Smooth muscle cell (in vitro differentiated cells): ENCODE measurements at regions not wholly inside any gene's neighbourhood (a gene's known extent, or its start where the extent isn't known, plus 50 kb on each side); places are given as distances from the start of the nearest gene placed in this dataset.

Experiments used
- DNase-seq: peaks from one replicate; lab custom pipeline; 2025; ENCODE audit not compliant: unreplicated experiment; lab: John Stamatoyannopoulos, UW
- H2AFZ ChIP-seq: fragments of 200-600 bp; sonication (generic); 2 replicates; pipeline ENCODE4 v1.6.0; 2016; ENCODE audit warnings: antibody characterized with exemption, low read depth, mild to moderate bottlenecking
- H3F3A ChIP-seq: fragments of 200-600 bp; sonication (generic); 2 replicates; pipeline ENCODE4 v1.6.0; 2017; ENCODE audit warnings: antibody characterized with exemption, low read depth
- H3K27ac ChIP-seq: fragments of 200-600 bp; sonication (generic); 2 replicates; pipeline ENCODE4 v1.5.1; 2016; ENCODE audit warnings: low read depth, mild to moderate bottlenecking
- H3K27me3 ChIP-seq: fragments of 200-600 bp; sonication (generic); 2 replicates; pipeline ENCODE4 v1.6.1; 2016; ENCODE audit warnings: low read depth, mild to moderate bottlenecking
- H3K36me3 ChIP-seq: fragments of 200-600 bp; sonication (generic); 2 replicates; pipeline ENCODE4 v1.5.1; 2016; ENCODE audit warnings: low read depth
- H3K4me1 ChIP-seq: fragments of 200-600 bp; sonication (generic); 2 replicates; pipeline ENCODE4 v1.5.1; 2016; ENCODE audit warnings: low read depth
- H3K4me2 ChIP-seq: fragments of 200-600 bp; sonication (generic); 2 replicates; pipeline ENCODE4 v1.6.0; 2016; ENCODE audit warnings: mild to moderate bottlenecking
- H3K4me3 ChIP-seq: fragments of 200-600 bp; sonication (generic); 2 replicates; pipeline ENCODE4 v1.5.1; 2016; ENCODE audit warnings: mild to moderate bottlenecking
- H3K79me2 ChIP-seq: fragments of 200-600 bp; sonication (generic); 2 replicates; pipeline ENCODE4 v1.6.0; 2016; ENCODE audit warnings: low read depth, mild to moderate bottlenecking
- H3K9ac ChIP-seq: fragments of 200-600 bp; sonication (generic); 2 replicates; pipeline ENCODE4 v1.6.0; 2016; ENCODE audit warnings: low read depth
- H3K9me3 ChIP-seq: fragments of 200-600 bp; sonication (generic); replicated peaks from 2 replicates; pipeline ENCODE4 v1.5.1; 2016; ENCODE audit warnings: low read depth
- H4K20me1 ChIP-seq: fragments of 200-600 bp; sonication (generic); 2 replicates; pipeline ENCODE4 v1.6.0; 2016; ENCODE audit warnings: low read depth
- CTCF ChIP-seq: fragments of 200-600 bp; sonication (generic); IDR thresholded peaks from 2 replicates; pipeline ENCODE4 v1.5.1; 2017; ENCODE audit warnings: borderline replicate concordance, mild to moderate bottlenecking, antibody characterized with exemption; ENCODE audit not compliant: insufficient read depth, poor library complexity, severe bottlenecking
- WGBS: methylation state at CpG from one replicate; pipeline ENCODE4 v1.1.7; 2016; ENCODE audit warnings: low lambda C conversion rate; 5-methylcytosine and 5-hydroxymethylcytosine counted together

GRCh38 chrX:20481632-20482031 is 214.9 kb upstream of the RPS6KA3 start:
- no peak for DNase-seq
- 43% methylated on average over 2 of the region's 2 CpGs for WGBS
- no peaks in the 10 kb centered on the region for H3K36me3 ChIP-seq
- H2AFZ ChIP-seq: no peak overlapping the region
- H3K27me3 ChIP-seq: no peaks in the 10 kb centered on the region
- H3K79me2 ChIP-seq: no peaks in the 10 kb centered on the region
- H3F3A ChIP-seq: no peaks in the 10 kb centered on the region
- H3K4me2 ChIP-seq: no peak overlapping the region
- H3K9ac ChIP-seq: no peak overlapping the region
- no peak overlapping the region for H3K4me3 ChIP-seq
- H3K9me3 ChIP-seq: no peaks in the 10 kb centered on the region
- H3K27ac ChIP-seq: no peak overlapping the region
- H3K4me1 ChIP-seq: no peaks in the 10 kb centered on the region
- no peak for TF ChIP-seq CTCF
- H4K20me1 ChIP-seq: no peaks in the 10 kb centered on the region

- H3F3A ChIP-seq: no peaks in the 10 kb centered on the region
These were observed 213.2 kb upstream of the RPS6KA3 start for GRCh38 chrX:20479896-20480295.

GRCh38 chrX:20479048-20479447 is 212.3 kb upstream of the RPS6KA3 start:
- Histone ChIP-seq H3F3A (no peaks in the 10 kb centered on the region), H3K27ac (no peak overlapping the region), H3K4me1 (no peaks in the 10 kb centered on the region), H3K4me3 (no peak overlapping the region), H4K20me1 (no peaks in the 10 kb centered on the region), H3K36me3 (no peaks in the 10 kb centered on the region), H3K27me3 (no peaks in the 10 kb centered on the region), H3K9me3 (no peaks in the 10 kb centered on the region), H3K4me2 (no peak overlapping the region), H2AFZ (no peak overlapping the region), H3K79me2 (no peaks in the 10 kb centered on the region), H3K9ac (no peak overlapping the region)
- TF ChIP-seq CTCF: no peak
- 65% methylated on average over 2 of the region's 2 CpGs for WGBS
- DNase-seq: no peak

More at GRCh38 chrX:20479896-20480295, 213.2 kb upstream of the RPS6KA3 start:
- H3K4me3 ChIP-seq: no peak overlapping the region
- no peak overlapping the region for H2AFZ ChIP-seq
- no peaks in the 10 kb centered on the region for H3K79me2 ChIP-seq
- H4K20me1 ChIP-seq: no peaks in the 10 kb centered on the region
- H3K27ac ChIP-seq: no peak overlapping the region
- no peaks in the 10 kb centered on the region for H3K9me3 ChIP-seq
- no peak for DNase-seq
- no peak overlapping the region for H3K4me2 ChIP-seq
- H3K36me3 ChIP-seq: no peaks in the 10 kb centered on the region
- H3K27me3 ChIP-seq: no peaks in the 10 kb centered on the region
- TF ChIP-seq CTCF: no peak
- 75% methylated on average over 4 of the region's 4 CpGs for WGBS
- H3K9ac ChIP-seq: no peak overlapping the region
- H3K4me1 ChIP-seq: no peaks in the 10 kb centered on the region

- no peaks in the 10 kb centered on the region for H3K27me3 ChIP-seq
- H2AFZ ChIP-seq: no peak overlapping the region
- H3K4me1 ChIP-seq: no peaks in the 10 kb centered on the region
- no peak overlapping the region for H3K27ac ChIP-seq
- no peak overlapping the region for H3K4me3 ChIP-seq
- no peaks in the 10 kb centered on the region for H4K20me1 ChIP-seq
- DNase-seq: no peak
- H3K9ac ChIP-seq: no peak overlapping the region
- no peak overlapping the region for H3K4me2 ChIP-seq
- H3K9me3 ChIP-seq: no peaks in the 10 kb centered on the region
- no peaks in the 10 kb centered on the region for H3K36me3 ChIP-seq
- no peaks in the 10 kb centered on the region for H3F3A ChIP-seq
- no peak for TF ChIP-seq CTCF
- 82% methylated on average over 8 of the region's 8 CpGs for WGBS
- no peaks in the 10 kb centered on the region for H3K79me2 ChIP-seq
These were observed 211.3 kb upstream of the RPS6KA3 start for GRCh38 chrX:20477836-20478524.
